ENCODE measurements at regions not wholly inside any gene's neighbourhood (a gene's known extent, or its start where the extent isn't known, plus 50 kb on each side); places are given as distances from the start of the nearest gene placed in this dataset.
"Not testable (repeated sequence)": the region's sequence is repeated elsewhere in the genome, so short reads cannot be mapped to it uniquely, and the experiment has no call there.

DNA sequence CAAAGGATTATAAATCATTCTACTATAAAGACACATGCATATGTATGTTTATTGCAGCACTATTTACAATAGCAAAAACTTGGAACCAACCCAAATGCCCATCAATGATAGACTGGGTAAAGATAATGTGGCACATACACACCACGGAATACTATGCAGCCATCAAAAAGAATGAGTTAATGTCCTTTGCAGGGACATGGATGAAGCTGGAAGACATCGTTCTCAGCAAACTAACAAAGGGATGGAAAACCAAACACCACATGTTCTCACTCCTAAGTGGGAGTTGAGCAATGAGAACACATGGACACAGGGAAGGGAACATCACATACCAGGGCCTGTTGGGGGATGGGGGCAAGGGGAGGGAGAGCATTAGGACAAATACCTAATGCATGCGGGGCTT is 133.2 kb downstream of the ATXN3L start:
- not testable (repeated sequence) for DNase-seq (ENCODE audit: low spot score)

DNA sequence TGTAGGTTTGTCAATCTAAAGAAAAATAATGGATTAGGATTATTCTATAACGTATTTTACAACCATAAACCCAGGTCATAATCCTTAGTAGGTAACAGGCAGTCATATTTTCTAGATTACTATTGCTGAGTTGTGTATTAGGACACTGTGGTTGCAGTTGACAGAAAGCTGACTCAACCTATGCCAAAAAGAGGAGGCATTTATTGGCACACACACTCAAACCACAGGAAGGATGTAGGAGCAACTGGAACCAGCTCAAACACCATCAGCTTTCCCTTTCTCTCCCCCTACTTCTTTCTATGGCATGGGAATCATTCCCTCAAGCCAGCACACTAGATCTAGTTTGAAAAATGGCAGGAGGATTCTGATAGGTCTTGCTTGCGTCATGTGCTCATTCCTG is 136.4 kb upstream of the FAM9C start:
- no peak for DNase-seq (ENCODE audit: low spot score)

DNA sequence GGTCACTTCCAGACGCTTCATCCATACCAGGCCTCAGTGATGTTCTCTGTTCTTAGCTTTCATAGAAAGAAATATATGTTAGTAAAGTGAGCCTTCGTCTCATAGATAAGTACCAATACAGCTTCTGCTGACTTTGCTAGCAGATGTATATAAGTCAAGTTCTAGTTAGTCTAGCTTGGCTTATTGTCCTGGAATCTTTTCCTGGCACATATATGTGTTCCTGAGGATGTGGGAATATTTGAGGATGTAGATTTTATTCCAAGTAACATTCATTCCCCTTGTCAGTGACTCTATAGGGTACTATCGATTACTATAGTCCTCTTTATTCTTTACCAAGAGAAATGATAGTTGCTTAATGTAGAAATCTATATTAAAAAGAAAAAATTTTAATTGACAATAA is 135.2 kb upstream of the FAM9C start:
- DNase-seq (ENCODE audit: low spot score): no peak

DNA sequence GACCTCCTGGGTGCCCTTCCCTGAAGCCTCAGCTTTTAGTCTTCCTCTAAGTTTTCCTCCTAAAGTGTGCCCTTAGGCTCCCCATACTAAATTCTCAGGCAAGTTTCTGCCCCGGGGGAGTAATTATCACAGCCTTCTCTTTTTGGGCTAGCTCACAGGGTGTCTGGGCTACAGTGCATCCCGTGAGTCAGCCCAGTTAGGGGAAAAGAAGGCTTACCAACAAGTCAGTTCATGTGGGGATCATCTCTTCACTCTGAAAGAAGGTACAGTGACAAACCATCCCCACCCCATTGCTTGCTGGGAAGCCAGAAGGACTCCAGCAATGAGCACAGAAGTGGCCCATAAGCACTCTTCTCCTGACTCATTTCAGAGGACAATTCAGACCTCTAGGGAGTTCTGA is 134.7 kb upstream of the FAM9C start:
- no peak for DNase-seq (ENCODE audit: low spot score)

DNA sequence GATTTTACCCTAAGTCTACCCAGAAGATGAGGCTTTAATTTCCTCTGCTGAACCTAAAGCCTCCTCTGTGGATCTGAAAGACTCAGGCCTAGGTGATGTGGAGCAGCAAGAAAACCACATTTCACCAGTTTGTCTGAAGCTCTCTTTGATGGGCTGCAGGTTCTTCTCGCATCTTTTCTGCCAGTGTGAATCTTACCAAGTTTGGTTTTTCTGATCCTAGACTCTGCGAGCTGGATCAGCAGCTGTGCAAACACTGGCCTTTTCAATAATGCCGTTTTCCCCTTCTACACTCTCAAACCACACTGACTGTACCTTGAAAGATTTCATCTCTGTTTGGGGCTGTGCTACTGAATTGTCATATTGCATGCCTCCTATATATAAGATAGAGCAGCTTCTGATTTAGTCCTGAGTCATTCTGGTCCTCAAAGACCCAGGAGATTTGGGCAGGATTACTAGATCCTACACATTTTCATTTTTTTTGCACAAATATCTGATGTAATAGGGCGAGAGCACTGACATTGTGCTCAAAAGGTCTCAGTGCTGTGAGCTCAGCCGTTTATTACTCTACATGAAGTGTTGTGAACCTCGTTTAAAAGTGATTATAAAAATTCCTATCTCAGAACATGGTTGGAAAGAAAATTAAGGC is 133.6 kb upstream of the FAM9C start:
- no peak for DNase-seq (ENCODE audit: low spot score)

DNA sequence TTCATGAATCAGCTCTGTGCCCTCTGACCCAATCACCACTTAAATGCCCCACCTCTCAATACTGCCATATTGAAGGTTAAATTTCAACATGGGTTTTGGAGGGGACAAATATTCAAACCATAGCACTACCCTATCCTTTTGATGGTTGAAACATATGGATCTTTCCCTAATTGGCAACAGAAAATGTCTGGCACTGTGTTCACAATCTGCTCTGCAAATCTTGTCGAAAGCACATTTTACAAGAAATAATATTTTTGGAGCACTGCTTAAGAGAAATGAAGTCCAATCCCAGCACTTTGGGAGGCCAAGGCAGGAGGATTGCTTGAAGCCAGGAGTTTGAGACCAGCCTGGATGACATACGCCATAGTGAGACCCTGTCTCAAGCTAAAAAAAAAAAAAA is 130.6 kb upstream of the FAM9C start:
- no peak for DNase-seq (ENCODE audit: low spot score)

DNA sequence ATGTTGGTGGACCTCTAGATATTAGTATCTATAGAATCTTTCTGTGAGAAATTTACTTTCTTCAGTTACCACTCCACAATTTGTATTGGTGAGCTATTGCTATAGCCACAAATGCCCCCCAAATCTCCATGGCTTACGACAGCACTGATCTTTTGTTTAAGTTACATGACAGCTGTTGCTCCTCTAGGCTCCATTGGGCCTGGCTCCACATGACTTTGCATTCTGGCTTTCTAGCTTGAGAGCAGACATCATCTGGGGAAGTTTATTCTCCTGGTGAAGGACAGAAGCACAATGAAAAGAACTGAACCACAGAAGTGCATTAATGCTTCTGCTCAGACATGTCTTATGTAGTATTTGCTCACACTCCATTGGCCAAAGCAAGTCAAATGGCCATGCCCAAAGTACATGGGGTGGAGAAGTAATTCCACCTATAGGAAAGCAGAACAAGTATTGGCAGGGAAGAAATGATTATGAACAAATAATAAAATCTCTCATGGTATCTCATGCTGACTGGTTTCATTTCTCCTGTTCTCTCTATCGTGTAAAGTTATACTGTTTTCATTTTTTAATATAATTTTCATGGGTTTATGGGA is 126.6 kb upstream of the FAM9C start:
- DNase-seq (ENCODE audit: low spot score): no peak

DNA sequence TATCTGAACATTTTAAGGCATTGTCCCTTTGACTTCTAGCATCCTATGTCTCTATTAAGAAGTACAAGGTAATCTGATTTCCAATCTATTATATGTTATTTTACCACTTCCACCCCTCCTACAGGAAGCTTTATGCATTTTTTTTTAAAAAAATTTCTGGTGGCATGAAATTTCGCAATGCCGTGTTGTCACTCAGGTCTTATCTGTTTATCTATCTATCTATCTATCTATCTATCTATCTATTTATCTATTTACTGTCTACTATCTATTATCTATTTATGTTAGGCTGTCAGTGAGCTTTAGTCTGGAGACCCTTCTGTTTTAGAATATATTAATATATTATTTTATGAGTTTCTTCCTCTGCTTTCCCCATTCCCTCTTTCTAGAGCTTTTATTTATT is 125.3 kb upstream of the FAM9C start:
- no peak for DNase-seq (ENCODE audit: low spot score)

DNA sequence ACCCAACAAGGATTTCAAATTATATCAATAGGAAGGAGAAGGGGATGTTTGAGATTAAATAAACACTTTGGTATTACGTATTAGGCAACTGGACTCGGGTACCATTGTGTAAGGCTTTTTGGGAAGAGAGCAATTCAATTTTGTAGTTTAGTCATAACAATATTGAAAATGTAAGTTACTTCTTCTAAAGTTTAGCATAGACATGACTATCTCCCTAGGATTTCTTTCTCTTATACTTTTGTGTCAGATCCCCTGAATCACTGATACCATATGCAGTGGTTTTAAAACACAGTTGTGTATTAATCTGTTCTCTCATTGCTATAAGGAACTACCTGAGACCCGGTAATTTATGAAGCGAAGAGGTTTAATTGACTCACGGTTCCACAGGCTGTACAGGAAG is 123.8 kb upstream of the FAM9C start:
- DNase-seq (ENCODE audit: low spot score): no peak

DNA sequence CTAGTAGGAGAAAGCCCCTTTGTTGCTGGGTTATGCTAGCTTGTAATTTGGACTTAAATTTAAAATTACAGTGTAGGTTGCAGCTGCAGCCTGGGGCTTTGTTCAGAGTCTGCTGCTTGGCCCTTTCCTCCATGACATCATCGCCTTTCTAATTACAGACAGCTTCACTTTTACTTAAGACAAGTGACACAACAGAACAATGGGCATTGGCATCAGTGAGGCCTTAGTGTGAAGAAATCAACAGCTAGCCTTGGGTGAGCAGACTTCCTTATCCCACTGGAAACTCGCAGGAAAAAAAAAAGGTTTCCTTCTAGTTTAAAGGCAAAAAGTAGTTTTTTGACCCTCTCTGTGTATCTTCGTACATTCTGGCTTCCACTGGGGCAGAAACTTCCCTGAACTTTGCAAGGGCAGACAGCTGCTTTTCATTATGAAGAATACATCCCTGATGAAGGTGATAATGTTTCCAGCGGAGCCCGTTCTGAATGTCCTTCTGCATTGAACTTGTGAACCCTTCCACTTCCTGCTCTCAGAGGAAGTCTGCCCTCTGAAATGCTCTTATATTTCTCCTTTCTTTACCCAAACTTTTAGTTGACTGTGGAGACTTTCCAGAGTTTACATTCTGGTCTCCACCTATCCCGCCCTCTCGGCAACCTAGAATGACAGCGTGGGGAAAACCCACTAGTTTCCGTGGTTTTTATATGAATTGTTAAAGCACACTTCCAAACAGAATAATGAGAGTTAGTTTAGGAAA is 123.2 kb upstream of the FAM9C start:
- peak; percentile 8 for DNase-seq (ENCODE audit: low spot score)

DNA sequence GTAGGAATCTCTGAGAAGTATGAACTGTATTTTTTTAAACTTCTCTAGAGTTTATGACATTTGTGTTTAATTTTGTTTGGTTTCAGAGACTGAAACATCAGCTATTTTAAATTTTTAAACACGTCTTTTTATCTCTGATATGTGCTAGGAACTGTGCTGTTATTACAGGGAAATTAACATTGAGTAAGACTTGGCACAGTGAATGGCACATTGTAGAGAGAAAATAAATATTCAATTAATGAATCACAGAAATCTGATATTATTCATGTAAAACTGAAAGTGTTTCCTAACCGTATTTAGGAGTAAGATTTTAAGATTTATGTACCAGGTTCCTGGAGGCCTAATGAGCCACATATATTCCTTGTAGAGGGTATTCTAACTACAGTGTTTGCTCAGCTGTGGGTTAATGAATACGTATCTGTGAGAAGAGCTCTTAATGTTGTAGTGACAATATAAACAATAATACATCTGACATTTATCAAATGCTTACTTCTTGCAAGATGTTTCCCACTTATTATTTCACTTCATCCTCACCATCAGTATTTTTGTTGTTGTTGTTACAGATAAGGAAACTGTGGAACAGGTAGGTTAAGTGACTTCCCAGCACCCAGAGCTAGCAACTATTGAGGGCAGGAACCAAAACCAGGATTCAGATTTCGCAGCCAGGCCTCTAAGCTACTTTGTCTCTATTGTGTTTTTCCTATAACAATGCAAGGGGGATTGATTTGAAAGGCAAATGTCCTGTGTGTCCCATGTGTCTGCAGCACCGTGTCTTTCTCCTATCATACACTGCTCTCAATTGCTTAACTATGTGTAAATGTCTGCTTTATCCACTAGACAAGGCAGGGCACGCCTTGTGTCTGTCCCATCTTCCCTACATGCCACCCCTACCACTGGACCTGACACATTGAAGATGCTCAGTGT is 121.1 kb upstream of the FAM9C start:
- DNase-seq (ENCODE audit: low spot score): no peak

DNA sequence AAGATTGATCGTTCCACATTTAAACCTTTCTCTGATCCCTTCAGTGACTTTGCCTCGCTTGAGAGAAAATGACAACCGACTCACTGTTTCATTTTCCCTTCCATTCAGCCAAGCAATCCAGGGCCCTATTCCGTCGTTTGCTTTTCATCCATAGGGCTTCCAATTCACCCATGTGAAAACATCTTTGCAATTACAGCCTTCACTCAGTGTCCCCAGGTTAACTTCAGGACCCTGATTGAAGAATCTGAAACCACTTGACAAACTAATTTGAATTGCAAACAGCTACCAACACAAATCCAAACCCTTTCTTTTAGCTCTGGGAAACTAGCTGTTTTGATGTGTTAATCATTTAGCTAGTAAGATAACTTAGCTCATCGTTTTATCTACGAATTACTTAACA is 120.2 kb upstream of the FAM9C start:
- no peak for DNase-seq (ENCODE audit: low spot score)

DNA sequence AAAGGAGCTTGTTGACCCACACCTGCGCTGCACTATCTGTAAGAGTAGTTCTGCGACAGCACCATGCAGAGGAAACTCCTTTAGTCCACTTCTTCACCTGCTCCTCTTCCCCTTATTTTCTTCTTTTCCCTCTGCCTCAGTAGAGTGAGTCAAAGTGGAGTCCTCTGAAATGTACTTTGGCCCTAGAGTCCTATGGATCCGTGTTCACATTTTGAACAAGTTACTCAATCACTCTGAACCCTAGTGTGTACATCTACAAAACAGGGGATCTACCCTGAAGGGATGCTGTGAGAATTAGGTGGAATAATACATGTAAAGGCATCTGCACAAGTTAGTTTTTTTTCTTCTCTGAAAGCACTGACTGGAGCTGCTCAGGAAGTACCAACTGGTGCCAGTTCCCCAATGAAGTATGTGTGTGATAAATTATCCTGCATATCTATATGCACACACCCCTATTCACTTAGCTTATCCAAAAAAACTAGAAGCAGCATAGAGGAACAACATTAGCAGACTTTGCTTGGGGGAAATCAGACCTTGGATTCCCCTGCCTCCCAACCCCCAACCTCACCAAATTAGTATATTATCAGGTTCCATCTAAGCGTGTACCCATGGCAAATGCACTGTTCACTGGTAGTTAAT is 118.5 kb upstream of the FAM9C start:
- DNase-seq (ENCODE audit: low spot score): no peak

DNA sequence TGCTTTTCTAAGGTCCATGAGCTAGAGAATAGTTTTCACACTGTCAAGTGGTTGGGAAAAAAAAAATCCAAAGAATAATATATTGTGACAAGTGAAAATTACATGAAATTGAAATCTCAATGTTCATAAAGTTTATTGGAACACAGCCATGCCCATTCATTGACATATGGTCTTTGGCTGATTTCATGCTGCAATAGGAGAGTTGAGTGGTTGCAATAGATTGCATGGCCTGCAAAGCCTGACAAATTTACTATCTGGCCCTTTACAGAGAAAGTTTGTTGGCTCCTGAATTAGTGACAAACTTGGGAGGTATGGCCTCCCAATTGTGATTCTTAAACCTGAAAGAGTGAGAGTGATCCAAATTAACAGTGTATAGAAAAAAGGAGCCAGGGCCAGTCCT is 115.5 kb upstream of the FAM9C start:
- no peak for DNase-seq (ENCODE audit: low spot score)

DNA sequence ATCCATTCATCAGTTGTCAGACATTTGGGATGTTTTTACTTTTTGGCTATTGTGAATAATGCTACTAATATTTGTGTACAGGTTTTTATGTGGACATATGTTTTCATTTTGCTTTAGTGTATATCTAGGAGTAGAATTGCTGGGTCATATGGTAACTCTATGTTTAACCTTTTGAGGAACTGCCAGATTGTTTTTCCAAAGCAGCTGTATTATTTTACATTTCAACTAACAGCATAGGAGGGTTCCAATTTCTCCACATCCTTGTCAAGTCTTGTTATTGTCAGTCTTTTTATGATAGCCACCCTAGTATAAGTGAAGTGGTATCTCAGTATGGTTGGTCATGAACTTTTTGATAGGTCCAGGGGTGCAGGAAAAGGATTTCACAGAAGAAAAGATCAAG is 114.5 kb upstream of the FAM9C start:
- DNase-seq (ENCODE audit: low spot score): no peak

DNA sequence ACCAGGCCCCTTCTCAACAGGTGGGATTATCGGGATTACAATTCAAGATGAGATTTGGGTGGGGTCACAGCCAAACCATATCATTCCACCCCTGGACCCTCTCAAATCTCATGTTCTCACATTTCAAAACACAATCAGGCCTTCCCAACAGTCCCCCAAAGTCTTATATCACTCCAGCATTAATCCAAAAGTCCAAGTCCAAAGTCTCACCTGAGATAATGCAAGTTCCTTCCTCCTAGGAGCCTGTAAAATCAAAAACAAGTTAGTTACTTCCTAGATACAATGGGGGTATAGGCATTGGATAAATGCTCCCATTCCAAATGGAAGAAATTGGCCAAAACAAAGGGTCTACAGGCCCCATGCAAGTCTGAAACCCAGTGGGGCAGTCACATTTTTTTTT is 111.1 kb upstream of the FAM9C start:
- not testable (repeated sequence) for DNase-seq (ENCODE audit: low spot score)

DNA sequence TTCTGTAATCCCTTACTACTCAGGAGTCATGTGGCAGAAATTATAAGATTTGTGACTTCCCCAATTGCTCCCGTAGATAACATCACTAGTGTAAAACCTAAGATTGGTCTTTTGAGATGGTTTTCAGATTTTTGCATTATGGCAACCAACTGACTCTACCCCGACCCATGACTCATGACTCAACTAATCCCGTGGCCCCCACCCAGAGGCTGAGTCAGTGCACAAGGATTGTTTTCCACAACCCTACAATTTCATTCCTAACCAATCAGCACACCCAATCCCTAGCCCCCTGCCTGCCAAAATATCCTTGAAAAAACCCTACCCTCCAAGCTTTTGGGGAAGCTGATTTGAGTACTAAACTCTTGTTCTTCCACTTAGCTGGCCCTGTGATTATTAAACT is 109.4 kb upstream of the FAM9C start:
- no peak for DNase-seq (ENCODE audit: low spot score)

DNA sequence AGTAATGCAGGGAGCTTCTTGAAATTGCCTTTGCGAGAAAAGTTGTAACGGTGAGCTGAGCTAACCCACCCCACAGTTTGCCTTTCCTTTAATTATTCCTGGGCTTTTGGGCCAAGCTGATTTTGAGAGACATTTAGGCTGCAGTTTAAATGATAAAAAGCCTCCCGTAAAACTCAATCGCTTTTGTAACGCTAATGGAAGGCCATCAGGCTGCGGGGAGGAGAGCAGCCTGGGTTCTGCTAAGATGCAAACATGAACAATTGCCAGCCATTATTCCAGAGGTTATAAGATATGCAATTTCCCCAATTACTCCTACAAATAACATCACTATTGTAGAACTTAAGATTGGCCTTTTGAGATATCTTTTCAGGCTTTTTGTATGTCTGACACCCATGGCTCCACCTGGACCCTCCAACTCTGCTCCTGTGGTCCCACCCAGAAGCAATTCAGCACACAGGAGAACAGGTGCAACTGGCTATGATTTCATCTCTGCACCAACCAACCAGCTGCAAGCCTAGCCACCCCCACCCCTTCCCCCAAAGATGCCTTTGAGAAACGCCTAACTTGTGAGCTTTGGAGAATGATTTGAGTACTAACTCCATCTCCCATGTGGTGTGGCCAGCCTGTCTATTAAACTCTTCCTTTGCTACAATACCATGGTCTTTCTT is 108.2 kb upstream of the FAM9C start:
- DNase-seq (ENCODE audit: low spot score): no peak

DNA sequence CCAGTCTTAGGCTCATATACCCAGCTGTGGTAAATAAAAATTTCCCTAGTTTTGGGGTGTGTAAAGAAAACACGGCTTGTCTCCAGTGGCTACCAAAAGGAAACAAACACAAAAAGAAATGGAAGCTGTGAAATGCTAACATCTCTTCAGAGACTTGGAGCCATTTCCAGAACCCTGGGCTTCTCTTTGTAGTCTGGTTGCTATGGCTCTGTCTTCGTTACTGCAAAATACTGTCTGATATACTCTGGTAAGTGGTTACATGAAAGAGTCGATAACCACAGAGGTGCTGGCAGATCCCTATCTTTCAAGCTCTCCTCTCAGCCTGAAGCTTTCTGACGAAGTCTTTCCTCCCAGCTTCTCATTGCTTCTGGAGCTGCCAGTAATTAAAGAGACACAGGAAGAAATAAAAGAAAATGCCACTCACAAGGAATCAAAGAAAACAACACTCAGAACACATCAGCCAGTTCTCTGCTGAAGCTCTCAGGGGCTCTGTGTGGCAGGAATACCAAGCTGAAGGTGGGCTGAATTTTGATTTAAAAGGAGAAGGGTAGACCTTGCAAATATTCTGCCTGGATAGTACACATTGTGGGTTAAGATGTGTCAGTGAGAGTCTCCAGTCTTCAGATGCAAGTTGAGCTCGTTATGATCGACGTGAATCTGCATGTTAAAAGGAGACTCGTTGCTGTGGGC is 107.6 kb upstream of the FAM9C start:
- DNase-seq (ENCODE audit: low spot score): no peak

DNA sequence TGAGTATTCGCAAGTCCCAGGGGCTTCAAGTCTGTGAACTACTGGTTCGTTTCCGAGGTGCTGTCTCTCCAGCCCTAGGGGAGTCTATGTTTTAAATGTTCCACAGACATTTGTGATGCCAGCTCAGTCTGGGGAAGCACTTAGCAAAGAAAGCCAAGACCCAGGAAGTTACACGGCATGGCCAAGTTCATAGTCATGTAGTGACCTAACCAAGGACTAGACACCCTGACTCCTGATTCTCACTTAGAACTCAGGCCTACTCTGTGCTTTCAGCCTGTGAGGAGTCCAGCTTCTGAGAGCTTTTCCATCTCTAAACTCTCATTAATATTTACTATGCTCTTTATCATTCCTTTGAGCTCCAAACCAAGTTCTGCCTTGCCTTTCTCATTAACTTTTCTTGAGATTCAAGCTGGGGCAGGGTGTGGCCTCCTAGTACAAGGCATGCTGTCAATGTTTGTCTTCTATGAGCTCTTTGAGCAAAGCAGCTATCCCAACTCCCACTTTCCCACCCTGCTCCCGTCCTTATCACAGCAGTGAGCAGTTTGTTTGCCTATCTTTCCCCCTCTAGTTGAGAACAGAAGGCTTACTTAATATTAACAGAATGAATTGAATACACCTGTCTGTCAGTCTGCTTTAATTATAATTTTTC is 105.4 kb upstream of the FAM9C start:
- DNase-seq (ENCODE audit: low spot score): no peak
